ENCODE measurements at regions not wholly inside any gene's neighbourhood (a gene's known extent, or its start where the extent isn't known, plus 50 kb on each side); places are given as distances from the start of the nearest gene placed in this dataset.

DNA sequence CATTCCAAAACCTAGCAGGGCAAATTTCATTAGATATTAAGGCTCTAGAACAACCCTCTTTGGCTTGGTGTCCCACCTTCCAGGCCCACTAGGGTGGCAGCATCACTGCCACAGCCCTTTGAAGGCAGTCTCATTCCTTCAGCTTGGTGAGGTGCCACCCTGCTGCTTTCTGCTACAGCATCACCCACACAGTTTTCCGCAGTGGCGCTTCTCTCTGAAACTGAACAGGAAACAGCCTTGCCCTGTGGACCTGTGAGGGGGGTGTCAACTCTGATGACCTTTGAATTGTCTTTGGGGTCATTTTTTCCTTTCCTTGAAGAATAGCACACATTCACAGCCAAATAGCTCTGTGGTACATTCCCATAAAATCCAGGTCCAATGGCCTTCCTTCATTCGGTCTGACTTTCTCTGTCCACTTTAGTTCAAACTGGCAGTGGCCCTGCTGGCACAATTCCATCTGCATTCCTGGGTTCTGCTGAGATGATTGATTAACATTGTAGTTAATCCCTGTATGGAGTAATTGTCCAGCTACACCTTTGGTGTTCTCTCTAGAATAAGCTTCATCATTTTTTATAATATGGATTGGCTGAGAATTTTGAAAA lies 251.9 kb upstream of the FAT3 start:
- H3K27ac ChIP-seq (ENCODE audit: insufficient read depth, low read depth, low read length), result no peak overlapping the region
- H3K4me3 ChIP-seq (replicated peaks in 1 of 3; ENCODE audit: insufficient read depth in 1 of 3, low read depth in 1 of 3, low read length in 3 of 3), result no peak overlapping the region
- H2AFZ ChIP-seq (ENCODE audit: low read depth, low read length), result no peak overlapping the region
- ChIA-PET CTCF (no interaction called here), POLR2A (no interaction called here)
- no peak for DNase-seq (ENCODE audit: low read depth, low spot score)
- no peak overlapping the region for H3K4me2 ChIP-seq (ENCODE audit: insufficient read depth, low read length)
- no peak for TF ChIP-seq EZH2 (IDR thresholded peaks at IDR 0.05; ENCODE audit: borderline replicate concordance, low read depth, low read length, severe bottlenecking)
- no peak for TF ChIP-seq POLR2A (IDR thresholded peaks at IDR 0.05; ENCODE audit: low read depth, low read length)
- TF ChIP-seq, protein P1, sequence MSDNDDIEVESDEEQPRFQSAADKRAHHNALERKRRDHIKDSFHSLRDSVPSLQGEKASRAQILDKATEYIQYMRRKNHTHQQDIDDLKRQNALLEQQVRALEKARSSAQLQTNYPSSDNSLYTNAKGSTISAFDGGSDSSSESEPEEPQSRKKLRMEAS (IDR thresholded peaks at IDR 0.05; ENCODE audit: insufficient read depth, insufficient read length), result no peak
- TF ChIP-seq MYC (IDR thresholded peaks at IDR 0.05; ENCODE audit: low read depth, low read length), result no peak
- no peak for TF ChIP-seq POLR2AphosphoS5 (IDR thresholded peaks at IDR 0.05; ENCODE audit: insufficient read depth, low read depth, low read length)
- TF ChIP-seq JUN (IDR thresholded peaks at IDR 0.05; ENCODE audit: borderline replicate concordance, insufficient read depth, insufficient read length, low read depth), result no peak
- no peak for TF ChIP-seq FOS (IDR thresholded peaks at IDR 0.05; ENCODE audit: borderline replicate concordance, insufficient read depth, low read length)
- no peak for TF ChIP-seq GATA2 (IDR thresholded peaks at IDR 0.05; ENCODE audit: insufficient read depth, insufficient read length, low read depth, low read length)
- no peak for TF ChIP-seq CTCF (IDR thresholded peaks at IDR 0.05; ENCODE audit: extremely low read depth in 1 of 2, insufficient read depth in 1 of 2, low read depth in 1 of 2, low read length in 2 of 2)
- no peaks in the 10 kb centered on the region for H4K20me1 ChIP-seq (replicated peaks; ENCODE audit: control insufficient read depth, extremely low read depth, insufficient read depth, low read length)
- H3K9me3 ChIP-seq (replicated peaks; ENCODE audit: control insufficient read depth, insufficient read depth, low read length), result no peaks in the 10 kb centered on the region
- FAIRE-seq, result no peak
- intact Hi-C loops (cut with micrococcal nuclease), result no loop called here
- dilution Hi-C loops (cut with MboI; ENCODE audit: extremely low pct_ligation_motif_present, low sequenced_read_pairs), result no loop called here
- no peaks in the 10 kb centered on the region for H3K27me3 ChIP-seq (ENCODE audit: control insufficient read depth in 2 of 2, insufficient read depth in 2 of 2, low read length in 2 of 2)
- H3K9ac ChIP-seq (replicated peaks; ENCODE audit: extremely low read depth, insufficient read depth, low read length), result no peak overlapping the region
- H3K4me1 ChIP-seq (ENCODE audit: control insufficient read depth, extremely low read depth, insufficient read depth, low read length), result no peaks in the 10 kb centered on the region
- BruUV-seq (replicated peaks), result no TSS peak
- H3K36me3 ChIP-seq (ENCODE audit: control insufficient read depth in 2 of 2, extremely low read depth in 1 of 2, insufficient read depth in 2 of 2, low read length in 2 of 2), result no peaks in the 10 kb centered on the region
- H3K9me1 ChIP-seq (replicated peaks; ENCODE audit: control insufficient read depth, extremely low read depth, insufficient read depth, low read length), result no peaks in the 10 kb centered on the region
- H3K79me2 ChIP-seq (ENCODE audit: control insufficient read depth, insufficient read depth, low read length), result no peaks in the 10 kb centered on the region

Data from endothelial cell of umbilical vein (primary cell).